ENCODE measurements at regions not wholly inside any gene's neighbourhood (a gene's known extent, or its start where the extent isn't known, plus 50 kb on each side); places are given as distances from the start of the nearest gene placed in this dataset.

DNA sequence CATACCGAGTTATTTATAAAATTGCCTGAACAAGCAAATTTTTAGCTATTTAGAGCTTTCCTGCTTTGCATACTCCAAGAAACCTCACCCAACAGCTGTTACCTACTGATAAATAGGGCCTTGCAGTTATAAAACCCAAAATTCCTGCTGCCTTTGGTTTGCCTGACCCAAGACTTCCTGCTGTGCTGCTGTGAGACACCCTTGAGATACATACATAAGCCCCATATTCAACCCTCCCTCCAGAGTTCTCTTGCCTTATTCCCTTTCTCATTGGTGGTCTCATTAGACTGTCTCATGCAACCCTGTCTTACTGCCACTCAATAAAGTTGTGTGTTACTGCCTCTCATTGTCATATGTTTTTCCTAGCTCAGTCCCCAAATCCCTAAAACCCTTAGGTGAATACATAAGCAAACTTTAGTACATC is 677.6 kb downstream of the UQCRFS1 start:
- Mint-ChIP-seq H3K4me1 (peaks cover 0 to 2% of the 10 kb centered on the region in 2 experiments; a peak in 1 of 4 replicates), H3K4me3 (no peak overlapping the region), H3K27me3 (ENCODE audit: low read depth) (no peaks in the 10 kb centered on the region), H3K36me3 (ENCODE audit: insufficient read depth in 1 of 3, low read depth in 3 of 3) (peaks cover 2 to 11% (median 4%) of the 10 kb centered on the region in 3 experiments; a peak in 5 of 7 replicates), H3K9me3 (peaks cover 13 to 17% of the 10 kb centered on the region in 2 experiments), H3K27ac (no peak overlapping the region)
- Histone ChIP-seq H3K79me1 (ENCODE audit: insufficient read depth, low read depth, low read length, poor library complexity, severe bottlenecking) (no peaks in the 10 kb centered on the region), H3K23ac (ENCODE audit: insufficient read length, low read depth, low read length) (no peak overlapping the region), H3K79me2 (ENCODE audit: insufficient read depth, low read length) (no peaks in the 10 kb centered on the region), H3K14ac (ENCODE audit: insufficient read depth, low read length) (no peak overlapping the region), H3K4ac (ENCODE audit: low read depth, low read length) (no peak overlapping the region), H2AK5ac (ENCODE audit: insufficient read length, low read length) (no peak overlapping the region), H4K8ac (replicated peaks; ENCODE audit: insufficient read length, low read depth, low read length) (no peak overlapping the region), H3K4me2 (ENCODE audit: insufficient read depth, insufficient read length, low read length) (no peak overlapping the region), H3K4me1 (ENCODE audit: insufficient read depth, low read length) (no peaks in the 10 kb centered on the region), H3K27ac (ENCODE audit: insufficient read length, low read depth, low read length) (no peak overlapping the region), H3T11ph (ENCODE audit: low read length) (no peak overlapping the region), H3K18ac (ENCODE audit: insufficient read length, low read depth, low read length) (no peak overlapping the region), H3K56ac (ENCODE audit: insufficient read length, low read depth, low read length) (no peak overlapping the region), H2BK5ac (ENCODE audit: insufficient read length, low read length) (no peak overlapping the region), H3K27me3 (ENCODE audit: insufficient read depth, low read length) (no peaks in the 10 kb centered on the region), H4K91ac (ENCODE audit: insufficient read length, low read depth, low read length) (no peak overlapping the region), H4K5ac (ENCODE audit: insufficient read length, low read depth, low read length) (no peak overlapping the region), H2BK15ac (ENCODE audit: low read depth, low read length) (no peak overlapping the region), H2BK20ac (ENCODE audit: low read depth, low read length, poor library complexity, severe bottlenecking) (no peak overlapping the region), H3K23me2 (ENCODE audit: insufficient read length, low read depth, low read length, poor library complexity, severe bottlenecking) (no peaks in the 10 kb centered on the region), H4K20me1 (ENCODE audit: control insufficient read depth, insufficient read depth, insufficient read length) (no peaks in the 10 kb centered on the region), H3K9me3 (ENCODE audit: control insufficient read depth, low read depth, low read length) (no peaks in the 10 kb centered on the region), H3K9ac (ENCODE audit: extremely low read depth, insufficient read length, low read length) (no peak overlapping the region), H2BK120ac (ENCODE audit: low read depth, low read length, poor library complexity, severe bottlenecking) (no peak overlapping the region), H2AFZ (ENCODE audit: low read length) (no peak overlapping the region), H2BK12ac (ENCODE audit: insufficient read length, low read depth, low read length) (no peak overlapping the region)
- DNase-seq: no peak
- no CpG with 5 or more reads among the region's 1 CpG for WGBS (ENCODE audit: extremely low coverage, insufficient read length, low lambda C conversion rate)
- TF ChIP-seq, protein P1, sequence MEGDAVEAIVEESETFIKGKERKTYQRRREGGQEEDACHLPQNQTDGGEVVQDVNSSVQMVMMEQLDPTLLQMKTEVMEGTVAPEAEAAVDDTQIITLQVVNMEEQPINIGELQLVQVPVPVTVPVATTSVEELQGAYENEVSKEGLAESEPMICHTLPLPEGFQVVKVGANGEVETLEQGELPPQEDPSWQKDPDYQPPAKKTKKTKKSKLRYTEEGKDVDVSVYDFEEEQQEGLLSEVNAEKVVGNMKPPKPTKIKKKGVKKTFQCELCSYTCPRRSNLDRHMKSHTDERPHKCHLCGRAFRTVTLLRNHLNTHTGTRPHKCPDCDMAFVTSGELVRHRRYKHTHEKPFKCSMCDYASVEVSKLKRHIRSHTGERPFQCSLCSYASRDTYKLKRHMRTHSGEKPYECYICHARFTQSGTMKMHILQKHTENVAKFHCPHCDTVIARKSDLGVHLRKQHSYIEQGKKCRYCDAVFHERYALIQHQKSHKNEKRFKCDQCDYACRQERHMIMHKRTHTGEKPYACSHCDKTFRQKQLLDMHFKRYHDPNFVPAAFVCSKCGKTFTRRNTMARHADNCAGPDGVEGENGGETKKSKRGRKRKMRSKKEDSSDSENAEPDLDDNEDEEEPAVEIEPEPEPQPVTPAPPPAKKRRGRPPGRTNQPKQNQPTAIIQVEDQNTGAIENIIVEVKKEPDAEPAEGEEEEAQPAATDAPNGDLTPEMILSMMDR (conservative IDR thresholded peaks at IDR 0.05): no peak
